ENCODE measurements at regions not wholly inside any gene's neighbourhood (a gene's known extent, or its start where the extent isn't known, plus 50 kb on each side); places are given as distances from the start of the nearest gene placed in this dataset.

GRCh38 chr10:23610626-23611307 is 171.9 kb downstream of the OTUD1 start (continued):
- TF ChIP-seq NFXL1 (IDR thresholded peaks at IDR 0.05; ENCODE audit: borderline replicate concordance) (no peak), HCFC1 (IDR thresholded peaks at IDR 0.05; ENCODE audit: low read length) (no peak)

- WGBS (ENCODE audit: insufficient coverage, insufficient replicate concordance, low lambda C conversion rate, missing lambda C conversion rate): 23% methylated on average over 6 of the region's 6 CpGs
- no peaks in the 10 kb centered on the region; the same call in 2 of the 3 replicates for H3K9me3 ChIP-seq (replicated peaks; ENCODE audit: control insufficient read depth, insufficient read depth, low read length)
- H3K4me2 ChIP-seq (ENCODE audit: control insufficient read depth, insufficient read depth): no peak overlapping the region
- ATAC-seq (no peak), DNase-seq (ENCODE audit: low read depth, low spot score) (no peak), FAIRE-seq (no peak)
- H4K20me1 ChIP-seq (ENCODE audit: control insufficient read depth, insufficient read depth): no peaks in the 10 kb centered on the region
- SMC1A ChIA-PET (ENCODE audit: uncharacterized antibody, unreplicated experiment): interaction anchor here (0.6 kb wide), 1 partner anchor 91 kb away, joined by 3 read pairs; no protein-coding TSS in a partner anchor
- H3K27ac ChIP-seq (ENCODE audit: control insufficient read depth, insufficient read depth): no peak overlapping the region
- POLR2A ChIA-PET: no interaction called here
- no peak overlapping the region for H3K4me3 ChIP-seq
- no peaks in the 10 kb centered on the region for H3K79me2 ChIP-seq (ENCODE audit: control insufficient read depth, insufficient read depth, low read length)
- CTCF ChIA-PET: no interaction called here
- no peak overlapping the region for H3K9ac ChIP-seq (ENCODE audit: control insufficient read depth, insufficient read depth, low read length)
- no peaks in the 10 kb centered on the region for H3K27me3 ChIP-seq (replicated peaks in 1 of 2; ENCODE audit: control insufficient read depth in 2 of 2, insufficient read depth in 2 of 2, low read length in 1 of 2)
- intact Hi-C loops (cut with micrococcal nuclease; ENCODE audit: unreplicated experiment) (no loop called here), in situ Hi-C loops (cut with MboI) (no loop called here)
- RAD21 ChIA-PET (ENCODE audit: unreplicated experiment): no interaction called here
- no peak overlapping the region for H2AFZ ChIP-seq (ENCODE audit: control insufficient read depth, low read depth, low read length)
- peaks cover 4% of the 10 kb centered on the region for H3K4me1 ChIP-seq (ENCODE audit: control insufficient read depth, insufficient read depth, low read length)
- no TSS peak for BruUV-seq (replicated peaks)
- no peaks in the 10 kb centered on the region for H3K36me3 ChIP-seq (ENCODE audit: control insufficient read depth in 2 of 2, insufficient read depth in 2 of 2, low read length in 1 of 2)
- TF ChIP-seq, protein P1, sequence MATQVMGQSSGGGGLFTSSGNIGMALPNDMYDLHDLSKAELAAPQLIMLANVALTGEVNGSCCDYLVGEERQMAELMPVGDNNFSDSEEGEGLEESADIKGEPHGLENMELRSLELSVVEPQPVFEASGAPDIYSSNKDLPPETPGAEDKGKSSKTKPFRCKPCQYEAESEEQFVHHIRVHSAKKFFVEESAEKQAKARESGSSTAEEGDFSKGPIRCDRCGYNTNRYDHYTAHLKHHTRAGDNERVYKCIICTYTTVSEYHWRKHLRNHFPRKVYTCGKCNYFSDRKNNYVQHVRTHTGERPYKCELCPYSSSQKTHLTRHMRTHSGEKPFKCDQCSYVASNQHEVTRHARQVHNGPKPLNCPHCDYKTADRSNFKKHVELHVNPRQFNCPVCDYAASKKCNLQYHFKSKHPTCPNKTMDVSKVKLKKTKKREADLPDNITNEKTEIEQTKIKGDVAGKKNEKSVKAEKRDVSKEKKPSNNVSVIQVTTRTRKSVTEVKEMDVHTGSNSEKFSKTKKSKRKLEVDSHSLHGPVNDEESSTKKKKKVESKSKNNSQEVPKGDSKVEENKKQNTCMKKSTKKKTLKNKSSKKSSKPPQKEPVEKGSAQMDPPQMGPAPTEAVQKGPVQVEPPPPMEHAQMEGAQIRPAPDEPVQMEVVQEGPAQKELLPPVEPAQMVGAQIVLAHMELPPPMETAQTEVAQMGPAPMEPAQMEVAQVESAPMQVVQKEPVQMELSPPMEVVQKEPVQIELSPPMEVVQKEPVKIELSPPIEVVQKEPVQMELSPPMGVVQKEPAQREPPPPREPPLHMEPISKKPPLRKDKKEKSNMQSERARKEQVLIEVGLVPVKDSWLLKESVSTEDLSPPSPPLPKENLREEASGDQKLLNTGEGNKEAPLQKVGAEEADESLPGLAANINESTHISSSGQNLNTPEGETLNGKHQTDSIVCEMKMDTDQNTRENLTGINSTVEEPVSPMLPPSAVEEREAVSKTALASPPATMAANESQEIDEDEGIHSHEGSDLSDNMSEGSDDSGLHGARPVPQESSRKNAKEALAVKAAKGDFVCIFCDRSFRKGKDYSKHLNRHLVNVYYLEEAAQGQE (IDR thresholded peaks at IDR 0.05; ENCODE audit: low read depth, low read length): no peak
- TF ChIP-seq RAD51 (IDR thresholded peaks at IDR 0.05) (no peak), CBFB (IDR thresholded peaks at IDR 0.05; ENCODE audit: low read depth) (no peak), SUZ12 (IDR thresholded peaks at IDR 0.05; ENCODE audit: unreplicated experiment) (no peak), SMARCA5 (IDR thresholded peaks at IDR 0.05) (no peak), GABPA (IDR thresholded peaks at IDR 0.05; ENCODE audit: low read depth) (no peak)
- TF ChIP-seq, protein P2, sequence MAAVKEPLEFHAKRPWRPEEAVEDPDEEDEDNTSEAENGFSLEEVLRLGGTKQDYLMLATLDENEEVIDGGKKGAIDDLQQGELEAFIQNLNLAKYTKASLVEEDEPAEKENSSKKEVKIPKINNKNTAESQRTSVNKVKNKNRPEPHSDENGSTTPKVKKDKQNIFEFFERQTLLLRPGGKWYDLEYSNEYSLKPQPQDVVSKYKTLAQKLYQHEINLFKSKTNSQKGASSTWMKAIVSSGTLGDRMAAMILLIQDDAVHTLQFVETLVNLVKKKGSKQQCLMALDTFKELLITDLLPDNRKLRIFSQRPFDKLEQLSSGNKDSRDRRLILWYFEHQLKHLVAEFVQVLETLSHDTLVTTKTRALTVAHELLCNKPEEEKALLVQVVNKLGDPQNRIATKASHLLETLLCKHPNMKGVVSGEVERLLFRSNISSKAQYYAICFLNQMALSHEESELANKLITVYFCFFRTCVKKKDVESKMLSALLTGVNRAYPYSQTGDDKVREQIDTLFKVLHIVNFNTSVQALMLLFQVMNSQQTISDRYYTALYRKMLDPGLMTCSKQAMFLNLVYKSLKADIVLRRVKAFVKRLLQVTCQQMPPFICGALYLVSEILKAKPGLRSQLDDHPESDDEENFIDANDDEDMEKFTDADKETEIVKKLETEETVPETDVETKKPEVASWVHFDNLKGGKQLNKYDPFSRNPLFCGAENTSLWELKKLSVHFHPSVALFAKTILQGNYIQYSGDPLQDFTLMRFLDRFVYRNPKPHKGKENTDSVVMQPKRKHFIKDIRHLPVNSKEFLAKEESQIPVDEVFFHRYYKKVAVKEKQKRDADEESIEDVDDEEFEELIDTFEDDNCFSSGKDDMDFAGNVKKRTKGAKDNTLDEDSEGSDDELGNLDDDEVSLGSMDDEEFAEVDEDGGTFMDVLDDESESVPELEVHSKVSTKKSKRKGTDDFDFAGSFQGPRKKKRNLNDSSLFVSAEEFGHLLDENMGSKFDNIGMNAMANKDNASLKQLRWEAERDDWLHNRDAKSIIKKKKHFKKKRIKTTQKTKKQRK (IDR thresholded peaks at IDR 0.05; ENCODE audit: low read depth, low read length): no peak
- TF ChIP-seq, protein P3, sequence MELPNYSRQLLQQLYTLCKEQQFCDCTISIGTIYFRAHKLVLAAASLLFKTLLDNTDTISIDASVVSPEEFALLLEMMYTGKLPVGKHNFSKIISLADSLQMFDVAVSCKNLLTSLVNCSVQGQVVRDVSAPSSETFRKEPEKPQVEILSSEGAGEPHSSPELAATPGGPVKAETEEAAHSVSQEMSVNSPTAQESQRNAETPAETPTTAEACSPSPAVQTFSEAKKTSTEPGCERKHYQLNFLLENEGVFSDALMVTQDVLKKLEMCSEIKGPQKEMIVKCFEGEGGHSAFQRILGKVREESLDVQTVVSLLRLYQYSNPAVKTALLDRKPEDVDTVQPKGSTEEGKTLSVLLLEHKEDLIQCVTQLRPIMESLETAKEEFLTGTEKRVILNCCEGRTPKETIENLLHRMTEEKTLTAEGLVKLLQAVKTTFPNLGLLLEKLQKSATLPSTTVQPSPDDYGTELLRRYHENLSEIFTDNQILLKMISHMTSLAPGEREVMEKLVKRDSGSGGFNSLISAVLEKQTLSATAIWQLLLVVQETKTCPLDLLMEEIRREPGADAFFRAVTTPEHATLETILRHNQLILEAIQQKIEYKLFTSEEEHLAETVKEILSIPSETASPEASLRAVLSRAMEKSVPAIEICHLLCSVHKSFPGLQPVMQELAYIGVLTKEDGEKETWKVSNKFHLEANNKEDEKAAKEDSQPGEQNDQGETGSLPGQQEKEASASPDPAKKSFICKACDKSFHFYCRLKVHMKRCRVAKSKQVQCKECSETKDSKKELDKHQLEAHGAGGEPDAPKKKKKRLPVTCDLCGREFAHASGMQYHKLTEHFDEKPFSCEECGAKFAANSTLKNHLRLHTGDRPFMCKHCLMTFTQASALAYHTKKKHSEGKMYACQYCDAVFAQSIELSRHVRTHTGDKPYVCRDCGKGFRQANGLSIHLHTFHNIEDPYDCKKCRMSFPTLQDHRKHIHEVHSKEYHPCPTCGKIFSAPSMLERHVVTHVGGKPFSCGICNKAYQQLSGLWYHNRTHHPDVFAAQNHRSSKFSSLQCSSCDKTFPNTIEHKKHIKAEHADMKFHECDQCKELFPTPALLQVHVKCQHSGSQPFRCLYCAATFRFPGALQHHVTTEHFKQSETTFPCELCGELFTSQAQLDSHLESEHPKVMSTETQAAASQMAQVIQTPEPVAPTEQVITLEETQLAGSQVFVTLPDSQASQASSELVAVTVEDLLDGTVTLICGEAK (IDR thresholded peaks at IDR 0.05; ENCODE audit: borderline replicate concordance): no peak
Measured at GRCh38 chr10:23611308-23612029, 172.6 kb downstream of the OTUD1 start.

Data from GM12878 (cell line).